Esophagus muscularis mucosa (tissue), 4 donors: ENCODE measurements at regions not wholly inside any gene's neighbourhood (a gene's known extent, or its start where the extent isn't known, plus 50 kb on each side); places are given as distances from the start of the nearest gene placed in this dataset.

Experiments used
- DNase-seq: peaks from one replicate; pipeline ENCODE4 v3.0.0-alpha.2; 2017; ENCODE audit errors: extremely low spot score
- H3K27ac ChIP-seq, 4 donors: fragments of 200-600 bp; sonication (generic); replicated peaks in 1 of 4; 1 replicate in 3 of 4; 2 replicates in 1 of 4; pipeline ENCODE4 v1.5.1; 2016 to 2019; ENCODE audit warnings: mild to moderate bottlenecking in 1 of 4
- H3K27me3 ChIP-seq, 4 donors: fragments of 200-600 bp; sonication (generic); one replicate each; pipeline versions ENCODE4 v1.5.1 to v1.6.0; 2016 to 2019
- H3K36me3 ChIP-seq, 4 donors: fragments of 200-600 bp; sonication (generic); one replicate each; pipeline ENCODE4 v1.5.1; 2016 to 2019
- H3K4me1 ChIP-seq, 4 donors: fragments of 200-600 bp; sonication (generic); one replicate each; pipeline ENCODE4 v1.5.1; 2016 to 2019
- H3K4me3 ChIP-seq, 4 donors: fragments of 200-600 bp; sonication (generic); 1 replicate in 2 of 4; 2 replicates in 2 of 4; pipeline ENCODE4 v1.5.1; 2016 to 2019; ENCODE audit warnings: mild to moderate bottlenecking in 4 of 4, moderate library complexity in 1 of 4
- H3K9me3 ChIP-seq, 4 donors: fragments of 200-600 bp; sonication (generic); 1 replicate in 3 of 4; 2 replicates in 1 of 4; pipeline ENCODE4 v1.5.1; 2016 to 2019
- CTCF ChIP-seq, 3 experiments: fragments of 200-600 bp in 2 of 3; fragments of 450-650 bp in 1 of 3; sonication (generic) in 2 of 3; IDR thresholded peaks; one replicate each; pipeline ENCODE4 v1.5.1; 2017 to 2019; ENCODE audit warnings: antibody characterized with exemption in 3 of 3, mild to moderate bottlenecking in 2 of 3, moderate library complexity in 1 of 3
- EP300 ChIP-seq: sonication (generic); formaldehyde crosslinking; IDR thresholded peaks from one replicate; pipeline ENCODE4 v1.6.1; 2017; ENCODE audit warnings: antibody characterized with exemption
- POLR2A ChIP-seq: fragments of 450-650 bp; IDR thresholded peaks from one replicate; pipeline ENCODE4 v1.6.1; 2017; ENCODE audit warnings: antibody characterized with exemption, moderate library complexity, mild to moderate bottlenecking, low read depth
- POLR2AphosphoS5 ChIP-seq, 2 donors: sonication (generic); formaldehyde crosslinking; IDR thresholded peaks; one replicate each; pipeline ENCODE4 v1.6.1; 2017; ENCODE audit warnings: antibody characterized with exemption in 2 of 2
- WGBS: methylation state at CpG from one replicate; pipeline ENCODE4 v1.1.5; 2018; 5-methylcytosine and 5-hydroxymethylcytosine counted together
- intact Hi-C: fragments of 100-400 bp; cut with DNase I; formaldehyde crosslinking; loops from one replicate; pipeline ENCODE4 v1.15.1; 2023

DNA sequence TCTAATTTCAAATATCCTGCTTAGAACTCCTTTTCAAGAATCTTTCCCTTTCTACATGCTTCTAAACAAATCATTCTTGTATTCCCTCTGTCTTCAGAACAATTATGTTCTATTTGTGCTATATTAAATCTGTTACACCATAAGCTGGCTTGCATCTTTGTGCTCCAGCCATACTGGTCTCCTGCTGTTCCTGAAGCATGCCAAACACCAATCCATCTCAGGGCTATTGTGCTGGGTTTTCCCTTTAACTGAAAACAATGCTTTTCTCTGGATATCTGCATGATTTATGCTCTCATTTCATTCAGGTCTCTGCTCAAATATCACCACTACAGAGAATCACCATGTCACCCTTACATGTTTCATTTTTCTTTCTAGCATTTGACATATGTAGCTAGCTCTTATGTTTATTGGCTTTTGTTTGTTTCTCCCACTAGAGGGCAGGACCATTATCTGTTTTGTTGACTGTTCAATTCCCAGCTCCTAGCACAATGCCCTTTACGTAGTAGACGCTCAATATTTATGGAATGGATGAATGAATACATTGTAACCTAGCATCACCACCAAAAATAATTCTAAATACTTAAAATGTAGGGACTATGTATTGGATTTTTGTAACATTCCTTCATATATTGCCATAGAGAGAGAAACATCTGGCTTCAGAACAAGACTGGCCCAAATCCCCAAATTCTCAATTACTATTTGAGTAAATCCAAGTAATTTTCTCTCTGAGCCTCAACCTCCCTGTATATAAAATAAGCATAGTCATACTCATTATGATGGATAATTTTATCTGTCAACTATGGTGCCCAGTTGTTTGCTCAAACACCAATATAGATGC lies 302.0 kb upstream of the SYT1 start:
- H3K4me1 ChIP-seq = no peaks in the 10 kb centered on the region
- H3K9me3 ChIP-seq = no peaks in the 10 kb centered on the region
- DNase-seq = no peak
- H3K27me3 ChIP-seq = no peaks in the 10 kb centered on the region
- 83% methylated on average over 2 of the region's 2 CpGs for WGBS
- no peak for TF ChIP-seq POLR2AphosphoS5 (IDR thresholded peaks at IDR 0.05)
- TF ChIP-seq EP300 = no peak
- TF ChIP-seq CTCF (IDR thresholded peaks at IDR 0.05) = no peak
- TF ChIP-seq POLR2A = no peak
- no peak overlapping the region for H3K4me3 ChIP-seq
- no peak overlapping the region for H3K27ac ChIP-seq
- intact Hi-C loops = no loop called here
- H3K36me3 ChIP-seq = no peaks in the 10 kb centered on the region

- no peak for DNase-seq
- TF ChIP-seq EP300 (no peak), POLR2AphosphoS5 (IDR thresholded peaks at IDR 0.05) (no peak), CTCF (IDR thresholded peaks at IDR 0.05) (no peak)
- no peaks in the 10 kb centered on the region for H3K36me3 ChIP-seq
- intact Hi-C loops = no loop called here
- H3K27me3 ChIP-seq = no peaks in the 10 kb centered on the region
- no peak overlapping the region for H3K4me3 ChIP-seq
- H3K4me1 ChIP-seq = no peaks in the 10 kb centered on the region
- 86% methylated on average over 3 of the region's 3 CpGs for WGBS
- no peaks in the 10 kb centered on the region for H3K9me3 ChIP-seq
- H3K27ac ChIP-seq = no peak overlapping the region
Observed at GRCh38 chr12:78563826-78564225, 300.7 kb upstream of the SYT1 start.

- DNase-seq = no peak
- Histone ChIP-seq H3K4me1 (no peaks in the 10 kb centered on the region), H3K27ac (no peak overlapping the region), H3K36me3 (no peaks in the 10 kb centered on the region), H3K27me3 (no peaks in the 10 kb centered on the region), H3K9me3 (no peaks in the 10 kb centered on the region), H3K4me3 (no peak overlapping the region)
- intact Hi-C loops = no loop called here
- TF ChIP-seq CTCF (IDR thresholded peaks at IDR 0.05) (no peak), POLR2A (no peak), EP300 (no peak), POLR2AphosphoS5 (IDR thresholded peaks at IDR 0.05) (no peak)
- 92% methylated on average over 3 of the region's 3 CpGs for WGBS
Observed at GRCh38 chr12:78566456-78566855, 298.1 kb upstream of the SYT1 start.

GRCh38 chr12:78568321-78569020 lies 296.1 kb upstream of the SYT1 start:
- intact Hi-C loops = no loop called here
- no peak for DNase-seq
- 91% methylated on average over 2 of the region's 2 CpGs for WGBS
- no peaks in the 10 kb centered on the region for H3K4me1 ChIP-seq
- no peaks in the 10 kb centered on the region for H3K36me3 ChIP-seq
- no peak overlapping the region for H3K27ac ChIP-seq
- no peaks in the 10 kb centered on the region for H3K27me3 ChIP-seq
- H3K9me3 ChIP-seq = no peaks in the 10 kb centered on the region
- H3K4me3 ChIP-seq = no peak overlapping the region
- TF ChIP-seq CTCF (IDR thresholded peaks at IDR 0.05) = no peak
- no peak for TF ChIP-seq POLR2A
- no peak for TF ChIP-seq EP300
- no peak for TF ChIP-seq POLR2AphosphoS5 (IDR thresholded peaks at IDR 0.05)
